K562 (cell line): ENCODE measurements at regions not wholly inside any gene's neighbourhood (a gene's known extent, or its start where the extent isn't known, plus 50 kb on each side); places are given as distances from the start of the nearest gene placed in this dataset.

Experiments
- CHD2 ChIP-seq: IDR thresholded peaks from 2 replicates; pipeline ENCODE4 v1.6.1; 2011; ENCODE audit warnings: low read depth, low read length
- GTF2E2 ChIP-seq: fragments of 200-800 bp; sonication (Bioruptor generic); IDR thresholded peaks from 2 replicates; pipeline ENCODE4 v1.6.1; 2016; ENCODE audit warnings: missing genetic modification characterization, missing compliant biosample characterization
- KLF1 ChIP-seq: fragments of 450-650 bp; IDR thresholded peaks from 2 replicates; pipeline ENCODE4 v1.6.1; 2016; ENCODE audit warnings: missing genetic modification characterization, missing compliant biosample characterization
- NFYB ChIP-seq: IDR thresholded peaks from 2 replicates; pipeline ENCODE4 v1.6.1; 2011; ENCODE audit warnings: mild to moderate bottlenecking, moderate library complexity; ENCODE audit not compliant: insufficient read length; ENCODE audit errors: extremely low read depth
- ZNF174 ChIP-seq: fragments of 250-450 bp; sonication (Bioruptor Pico); IDR thresholded peaks from 2 replicates; pipeline ENCODE4 v1.4.0; 2020; ENCODE audit warnings: mild to moderate bottlenecking
- ZNF609 ChIP-seq: sonication (generic); formaldehyde crosslinking; IDR thresholded peaks from 2 replicates; pipeline ENCODE4 v1.8.1; 2023; ENCODE audit warnings: missing genetic modification reagents, mild to moderate bottlenecking, borderline replicate concordance
- ZNF766 ChIP-seq: fragments of 200-800 bp; sonication (Bioruptor generic); conservative IDR thresholded peaks from 2 replicates; pipeline ENCODE4 v1.6.1; 2016; ENCODE audit warnings: missing genetic modification characterization, missing compliant biosample characterization
- TF ChIP-seq, protein P1 (sequence below): fragments of 150-350 bp; conservative IDR thresholded peaks from 2 replicates; pipeline ENCODE4 v1.6.1; 2014; ENCODE audit warnings: low read length
- TF ChIP-seq, protein P2 (sequence below): fragments of 250-450 bp; sonication (Bioruptor Pico); IDR thresholded peaks from 2 replicates; pipeline ENCODE4 v1.4.0; 2020; ENCODE audit warnings: mild to moderate bottlenecking, moderate library complexity

DNA sequence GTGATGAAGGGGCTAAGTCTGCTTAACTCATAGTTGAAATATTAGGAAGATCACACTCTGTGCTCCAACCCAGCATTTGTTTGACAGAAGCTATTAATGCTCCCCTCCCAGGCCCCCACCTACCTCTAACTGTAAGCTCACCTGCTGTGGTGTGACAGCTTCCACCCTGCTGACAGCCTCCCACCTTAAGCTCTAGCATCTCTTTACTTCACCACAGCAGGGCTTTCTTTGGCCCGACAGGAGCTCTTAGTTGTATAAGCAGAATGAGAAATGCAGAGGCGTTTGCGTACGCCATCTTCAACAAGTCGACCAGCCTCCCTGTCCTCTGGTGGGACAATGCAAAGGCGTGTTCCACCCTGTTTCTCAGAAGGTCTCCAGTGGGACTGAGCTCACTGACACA, 80.1 kb upstream of the OSBPL8 start (continued):
- TF ChIP-seq ZNF609 (no peak), ZNF766 (CRISPR knock-in tag) (no peak), ZNF174 (CRISPR knock-in tag) (no peak), GTF2E2 (tag) (no peak), NFYB (no peak), CHD2 (no peak), KLF1 (tag) (no peak)
- TF ChIP-seq, protein P1, sequence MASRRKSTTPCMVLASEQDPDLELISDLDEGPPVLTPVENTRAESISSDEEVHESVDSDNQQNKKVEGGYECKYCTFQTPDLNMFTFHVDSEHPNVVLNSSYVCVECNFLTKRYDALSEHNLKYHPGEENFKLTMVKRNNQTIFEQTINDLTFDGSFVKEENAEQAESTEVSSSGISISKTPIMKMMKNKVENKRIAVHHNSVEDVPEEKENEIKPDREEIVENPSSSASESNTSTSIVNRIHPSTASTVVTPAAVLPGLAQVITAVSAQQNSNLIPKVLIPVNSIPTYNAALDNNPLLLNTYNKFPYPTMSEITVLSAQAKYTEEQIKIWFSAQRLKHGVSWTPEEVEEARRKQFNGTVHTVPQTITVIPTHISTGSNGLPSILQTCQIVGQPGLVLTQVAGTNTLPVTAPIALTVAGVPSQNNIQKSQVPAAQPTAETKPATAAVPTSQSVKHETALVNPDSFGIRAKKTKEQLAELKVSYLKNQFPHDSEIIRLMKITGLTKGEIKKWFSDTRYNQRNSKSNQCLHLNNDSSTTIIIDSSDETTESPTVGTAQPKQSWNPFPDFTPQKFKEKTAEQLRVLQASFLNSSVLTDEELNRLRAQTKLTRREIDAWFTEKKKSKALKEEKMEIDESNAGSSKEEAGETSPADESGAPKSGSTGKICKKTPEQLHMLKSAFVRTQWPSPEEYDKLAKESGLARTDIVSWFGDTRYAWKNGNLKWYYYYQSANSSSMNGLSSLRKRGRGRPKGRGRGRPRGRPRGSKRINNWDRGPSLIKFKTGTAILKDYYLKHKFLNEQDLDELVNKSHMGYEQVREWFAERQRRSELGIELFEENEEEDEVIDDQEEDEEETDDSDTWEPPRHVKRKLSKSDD: no peak
- TF ChIP-seq, protein P2, sequence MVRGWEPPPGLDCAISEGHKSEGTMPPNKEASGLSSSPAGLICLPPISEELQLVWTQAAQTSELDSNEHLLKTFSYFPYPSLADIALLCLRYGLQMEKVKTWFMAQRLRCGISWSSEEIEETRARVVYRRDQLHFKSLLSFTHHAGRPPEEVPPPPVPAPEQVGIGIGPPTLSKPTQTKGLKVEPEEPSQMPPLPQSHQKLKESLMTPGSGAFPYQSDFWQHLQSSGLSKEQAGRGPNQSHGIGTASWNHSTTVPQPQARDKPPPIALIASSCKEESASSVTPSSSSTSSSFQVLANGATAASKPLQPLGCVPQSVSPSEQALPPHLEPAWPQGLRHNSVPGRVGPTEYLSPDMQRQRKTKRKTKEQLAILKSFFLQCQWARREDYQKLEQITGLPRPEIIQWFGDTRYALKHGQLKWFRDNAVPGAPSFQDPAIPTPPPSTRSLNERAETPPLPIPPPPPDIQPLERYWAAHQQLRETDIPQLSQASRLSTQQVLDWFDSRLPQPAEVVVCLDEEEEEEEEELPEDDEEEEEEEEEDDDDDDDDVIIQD (CRISPR knock-in tag): no peak
